Endometrium (tissue), 2 donors: ENCODE measurements at regions not wholly inside any gene's neighbourhood (a gene's known extent, or its start where the extent isn't known, plus 50 kb on each side); places are given as distances from the start of the nearest gene placed in this dataset.

Source experiments
- FAIRE-seq: peaks from 2 replicates; lab custom pipeline; 2012; peaks lifted over from hg19 to GRCh38; lab: Jason Lieb, UNC
- donor health status: control.
- donor health status: control.

DNA sequence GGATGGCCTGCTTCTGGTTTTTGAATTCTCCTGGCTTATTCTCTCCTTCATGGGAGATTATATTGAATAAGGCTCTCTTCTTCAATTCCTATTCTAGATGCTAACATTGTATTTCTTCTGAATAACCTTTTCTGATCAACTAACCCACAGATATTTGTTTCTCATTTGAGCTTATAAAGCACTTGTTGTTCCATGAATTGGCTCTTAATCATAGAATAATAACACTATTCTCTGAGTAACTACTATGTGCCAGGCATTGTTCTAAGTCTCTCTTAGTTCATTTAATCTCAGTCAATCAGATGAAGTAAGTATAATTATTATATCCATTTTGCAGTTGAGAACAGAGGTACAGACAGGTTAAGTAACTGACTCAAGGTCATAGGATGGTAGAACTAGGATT is 136.3 kb upstream of the MLIP start:
- no peak for FAIRE-seq

DNA sequence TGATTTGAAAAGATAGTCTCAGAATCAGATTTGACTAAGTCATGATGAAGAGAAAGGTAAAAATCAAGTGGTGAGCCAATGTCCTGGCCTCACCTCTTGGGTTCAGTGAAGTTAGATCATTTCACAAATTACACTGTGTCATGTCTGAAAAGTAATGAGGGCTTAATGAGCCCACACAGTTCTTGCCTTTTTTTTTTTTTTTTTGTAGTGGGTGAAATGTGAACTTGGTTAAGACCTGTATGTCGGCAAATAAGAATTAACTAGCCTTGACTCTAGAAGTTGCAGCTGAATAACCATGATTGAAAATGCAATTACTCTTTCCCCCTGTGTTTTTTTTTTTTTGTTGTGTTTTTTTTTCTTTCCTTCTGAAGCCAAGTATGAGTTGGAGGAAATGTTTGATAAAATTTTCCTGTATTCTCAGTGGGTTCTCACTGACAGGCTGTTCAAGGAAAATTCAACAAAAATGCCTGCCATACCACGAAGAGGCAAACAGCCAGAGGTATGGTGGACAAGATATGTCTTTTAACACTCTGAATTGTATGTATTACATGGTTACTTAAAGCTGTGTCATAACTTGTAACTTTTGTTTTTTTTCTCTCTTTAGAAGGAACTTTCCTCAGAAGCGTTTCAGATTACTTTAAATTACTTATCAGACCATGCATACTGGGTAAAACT is 135.2 kb upstream of the MLIP start:
- no peak for FAIRE-seq

DNA sequence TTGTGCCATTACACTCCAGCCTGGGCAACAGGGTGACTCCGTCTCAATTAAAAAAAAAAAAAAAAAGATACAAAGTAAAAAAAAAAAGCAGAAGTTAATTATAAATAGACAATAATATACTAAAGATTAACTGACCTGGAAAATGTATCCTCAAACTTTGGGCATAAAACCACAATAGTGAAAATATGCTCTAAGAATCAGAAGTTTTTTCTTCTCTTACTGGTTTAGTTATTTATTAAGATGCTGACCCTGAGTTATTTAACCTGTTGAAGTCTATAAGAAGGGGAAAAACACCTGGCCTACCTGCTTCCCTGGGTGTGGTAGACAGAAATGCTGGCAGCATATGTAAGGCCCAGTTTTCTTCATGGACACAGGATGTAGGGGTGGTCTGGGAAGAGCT is 133.7 kb upstream of the MLIP start:
- FAIRE-seq, result no peak

DNA sequence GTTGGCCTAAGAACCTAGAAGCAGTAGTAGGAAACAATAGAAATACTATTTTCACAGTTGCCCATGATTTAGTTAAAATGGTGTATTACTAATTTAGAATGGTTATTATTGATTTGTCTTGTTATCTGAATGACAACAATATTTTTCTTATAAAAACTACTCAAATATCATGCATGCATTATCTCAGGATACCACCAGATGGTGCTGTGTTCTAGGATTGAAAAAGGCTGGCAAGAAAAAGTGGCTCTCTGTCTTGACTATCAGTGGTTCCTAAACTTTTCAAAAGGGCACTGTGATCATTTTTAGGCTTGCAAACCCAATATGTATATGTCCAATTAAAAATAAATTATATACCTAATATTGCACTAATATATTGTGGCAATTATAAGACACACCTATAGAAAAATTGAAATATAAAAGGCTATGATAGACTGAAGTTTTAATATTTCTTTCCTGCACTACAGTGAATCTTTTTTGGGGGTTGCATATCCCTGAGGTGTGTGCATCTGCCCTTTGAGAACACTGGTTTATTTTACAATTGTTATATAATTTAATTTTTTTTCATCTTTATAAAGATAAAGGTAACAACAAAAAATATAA is 131.7 kb upstream of the MLIP start:
- peak; percentile 95 for FAIRE-seq

- no peak for FAIRE-seq
These were observed 128.7 kb upstream of the MLIP start for GRCh38 chr6:53982366-53983050.

GRCh38 chr6:53983301-53983700 is 127.9 kb upstream of the MLIP start:
- FAIRE-seq, result no peak

GRCh38 chr6:53984163-53984562 is 127.1 kb upstream of the MLIP start:
- no peak for FAIRE-seq

DNA sequence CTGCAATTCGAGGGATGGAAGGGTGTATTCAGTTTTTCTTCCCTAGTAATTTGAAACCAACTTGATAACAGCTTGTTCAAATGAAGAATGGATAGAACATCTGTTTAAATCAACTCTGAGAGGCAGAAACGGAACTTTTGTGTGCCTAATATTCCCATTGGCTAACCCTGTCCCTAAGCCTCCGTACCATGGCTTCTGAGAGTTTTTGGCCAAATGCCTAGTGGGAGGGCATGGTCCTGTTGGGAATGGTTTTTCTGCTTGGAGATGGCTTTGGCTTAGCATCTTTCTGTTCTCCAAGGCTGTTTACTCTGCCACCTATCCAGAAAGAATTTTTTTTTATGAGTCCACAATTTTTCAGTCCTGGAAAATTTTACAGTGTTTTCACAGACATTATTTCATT is 126.7 kb upstream of the MLIP start:
- no peak for FAIRE-seq

- no peak for FAIRE-seq
These were observed 125.9 kb upstream of the MLIP start for GRCh38 chr6:53985366-53985765.

GRCh38 chr6:53986165-53986720 is 125.0 kb upstream of the MLIP start:
- peak; percentile 88 for FAIRE-seq

DNA sequence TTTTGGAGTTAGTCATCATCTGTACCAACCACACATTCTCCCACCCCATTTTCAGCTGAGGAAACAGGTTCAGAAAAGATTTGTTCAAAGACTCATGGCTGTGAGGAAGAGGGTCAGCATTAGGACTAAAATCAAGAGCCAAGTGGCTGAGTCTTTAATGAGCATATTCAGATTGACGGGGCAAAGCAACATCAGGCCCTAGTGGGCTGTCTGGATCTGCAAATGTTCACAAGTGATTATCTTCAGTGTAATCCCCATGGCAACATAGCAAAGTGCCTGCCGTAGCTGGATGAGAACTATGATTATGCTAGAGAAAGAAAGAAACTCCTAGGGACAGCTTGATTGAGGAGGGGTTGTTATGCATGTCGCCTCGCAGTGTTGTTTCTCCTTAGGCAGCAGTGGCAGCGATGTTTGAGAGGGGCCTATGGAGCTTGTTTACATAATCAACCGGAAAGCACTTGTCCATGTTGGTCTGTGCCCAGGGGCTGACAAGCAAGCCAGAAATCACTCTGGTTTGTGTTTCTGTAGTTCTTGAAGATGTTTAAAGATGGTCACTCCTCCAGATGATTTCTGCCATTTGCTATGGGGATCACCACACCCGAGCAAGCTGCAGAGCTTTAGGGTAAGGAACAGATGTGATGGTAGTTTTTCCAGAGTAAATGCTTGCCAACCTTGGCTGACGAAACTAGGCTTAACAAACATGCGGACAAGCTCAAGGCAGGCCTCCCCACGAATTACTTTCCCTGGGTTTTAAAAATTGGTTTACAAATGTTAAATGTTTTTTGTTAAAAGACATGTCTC is 124.3 kb upstream of the MLIP start:
- FAIRE-seq, result no peak

DNA sequence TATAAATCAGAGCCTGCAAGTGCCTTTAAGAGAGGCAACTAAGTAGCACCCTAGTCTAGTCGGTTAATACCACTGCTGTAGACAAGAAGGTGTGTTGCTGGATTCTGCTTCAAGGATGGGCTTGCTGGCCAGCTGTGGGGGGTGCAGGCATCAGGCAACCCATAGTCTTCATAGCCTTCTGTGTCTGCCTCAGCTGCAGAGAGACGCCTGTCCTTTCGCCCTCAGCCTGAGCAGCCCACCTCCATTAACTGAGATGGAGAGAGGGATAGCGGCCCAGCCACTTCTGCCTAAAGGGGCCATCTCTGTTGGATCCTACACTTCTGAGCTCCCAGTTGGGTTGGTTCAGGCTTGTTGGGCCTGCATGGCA is 123.7 kb upstream of the MLIP start:
- FAIRE-seq, result no peak

- no peak for FAIRE-seq
These were observed 121.7 kb upstream of the MLIP start for GRCh38 chr6:53989504-53989903.

- FAIRE-seq, result no peak
These were observed 118.7 kb upstream of the MLIP start for GRCh38 chr6:53992522-53992921.

DNA sequence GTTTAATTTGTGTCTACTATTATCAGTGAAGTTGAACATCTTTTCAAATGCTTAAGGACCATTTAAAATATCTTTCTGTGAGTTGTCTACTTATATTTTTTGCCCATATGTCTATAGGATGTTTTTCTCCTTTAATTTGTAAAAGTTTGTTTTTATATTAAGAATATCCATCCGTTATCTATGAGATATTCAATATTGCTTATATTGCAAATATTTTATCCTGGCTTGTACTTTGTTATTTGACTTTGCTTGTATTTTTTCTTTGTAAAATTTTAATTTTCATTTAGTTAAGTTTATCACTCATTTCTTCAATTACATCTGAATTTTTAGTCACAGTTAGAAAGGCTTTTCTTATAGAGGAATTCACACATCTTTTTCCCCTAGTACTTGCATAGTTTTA is 117.0 kb upstream of the MLIP start:
- FAIRE-seq, result no peak

DNA sequence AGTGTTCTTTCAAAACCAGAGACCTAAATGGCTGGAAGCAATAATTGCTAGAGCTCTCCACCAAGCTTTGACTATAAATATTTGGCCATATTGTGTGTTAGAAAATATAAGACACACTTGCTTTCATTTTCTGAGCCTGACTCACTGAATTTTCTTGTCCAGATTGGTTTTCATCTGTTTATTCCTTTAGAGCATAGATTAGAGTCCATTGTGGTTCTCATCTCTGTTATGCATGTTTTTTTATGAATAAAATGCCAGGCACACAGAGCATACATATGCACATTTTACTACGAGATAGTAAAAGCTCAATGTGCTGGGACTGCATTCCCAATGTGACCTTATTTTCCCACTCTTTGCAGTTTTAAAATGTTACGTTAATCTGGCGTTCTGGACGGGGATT is 115.3 kb upstream of the MLIP start:
- FAIRE-seq, result no peak

GRCh38 chr6:53998303-53998702 is 112.9 kb upstream of the MLIP start:
- FAIRE-seq, result no peak

DNA sequence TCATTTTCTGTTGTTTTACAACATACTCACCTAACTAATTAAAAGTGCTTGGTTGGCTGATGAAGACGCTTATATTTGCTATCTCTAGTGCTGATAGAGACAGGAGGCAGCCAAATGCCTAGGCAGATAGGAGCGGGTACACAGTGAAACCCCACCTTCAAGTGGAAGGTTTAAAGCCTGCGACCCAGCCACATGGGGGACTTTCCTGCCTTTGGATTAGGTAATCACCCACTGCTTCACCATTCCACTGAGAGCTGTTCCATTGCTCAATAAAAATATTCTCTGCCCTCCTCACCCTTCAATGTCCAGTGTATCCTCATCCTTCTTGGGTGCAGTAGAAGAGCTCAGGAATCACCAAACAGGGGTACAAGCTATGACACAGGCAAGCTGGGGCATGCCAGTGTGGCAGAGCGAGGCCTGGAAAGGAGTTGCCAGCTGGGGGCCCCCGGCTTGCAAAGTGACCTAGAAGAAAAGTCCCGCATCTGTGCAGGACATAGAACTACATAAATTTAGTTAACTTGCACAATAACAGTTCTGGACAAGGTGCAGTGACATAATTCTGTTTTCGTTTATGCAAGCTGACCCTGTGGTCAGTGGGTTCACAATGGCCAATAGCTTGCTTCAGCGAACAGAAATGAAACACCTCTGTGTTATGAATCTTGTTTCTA is 112.0 kb upstream of the MLIP start:
- no peak for FAIRE-seq

DNA sequence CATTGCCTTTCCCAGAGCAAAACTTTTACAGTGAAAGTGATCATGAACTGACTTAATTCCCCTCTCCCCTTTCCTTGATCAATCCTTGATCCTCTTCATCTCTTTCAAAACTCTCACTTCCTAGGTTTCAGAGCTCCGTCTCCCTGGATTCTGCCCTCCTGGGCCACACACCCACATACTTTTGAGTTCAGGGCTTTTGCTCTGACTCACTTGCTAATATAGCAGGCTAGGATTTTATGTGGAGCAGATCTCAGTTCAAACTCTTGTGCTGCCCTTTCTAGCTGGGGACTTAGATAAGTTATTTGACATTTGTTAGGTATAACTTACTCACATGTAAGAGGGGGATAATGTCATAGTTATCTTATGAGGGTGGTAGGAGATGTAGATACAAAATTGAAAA is 109.1 kb upstream of the MLIP start:
- no peak for FAIRE-seq

DNA sequence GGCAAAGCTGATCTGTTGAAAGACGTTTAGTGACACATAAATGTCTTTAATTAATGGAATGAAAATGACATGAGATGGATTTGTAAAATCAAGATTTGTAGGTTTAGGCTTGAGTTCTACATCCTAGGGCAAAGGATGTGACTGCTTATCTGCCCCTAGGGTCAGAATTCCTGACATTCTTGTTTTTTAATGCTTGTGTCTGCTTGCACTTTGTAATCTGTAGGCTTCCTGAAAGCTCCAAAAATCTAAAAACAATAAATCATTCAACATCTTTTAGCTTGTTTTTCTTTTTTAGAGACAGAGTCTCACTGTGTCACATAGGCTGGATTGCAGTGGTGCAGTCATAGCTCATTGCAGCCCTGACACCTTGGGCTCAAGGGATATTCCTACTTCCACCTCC is 107.9 kb upstream of the MLIP start:
- no peak for FAIRE-seq

DNA sequence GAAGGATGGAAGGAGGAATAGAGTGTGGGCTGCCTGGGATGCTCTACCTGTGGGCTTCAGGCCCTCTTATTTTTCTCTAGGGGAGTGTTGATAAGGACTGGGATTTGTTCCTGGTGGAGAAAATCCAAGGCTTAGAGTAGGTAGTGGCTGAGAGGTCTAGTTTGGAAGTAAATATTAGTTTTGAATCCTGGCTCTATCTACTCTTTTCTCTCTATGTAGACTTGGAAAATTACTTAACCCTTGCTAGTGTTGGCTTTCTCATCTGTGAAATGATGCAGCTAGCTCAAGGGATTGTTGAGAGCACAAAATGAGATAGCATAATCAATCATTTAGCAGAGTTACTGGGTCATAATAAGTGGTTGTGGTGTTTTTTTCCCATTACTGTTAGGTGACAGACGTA is 102.7 kb upstream of the MLIP start:
- FAIRE-seq, result no peak

DNA sequence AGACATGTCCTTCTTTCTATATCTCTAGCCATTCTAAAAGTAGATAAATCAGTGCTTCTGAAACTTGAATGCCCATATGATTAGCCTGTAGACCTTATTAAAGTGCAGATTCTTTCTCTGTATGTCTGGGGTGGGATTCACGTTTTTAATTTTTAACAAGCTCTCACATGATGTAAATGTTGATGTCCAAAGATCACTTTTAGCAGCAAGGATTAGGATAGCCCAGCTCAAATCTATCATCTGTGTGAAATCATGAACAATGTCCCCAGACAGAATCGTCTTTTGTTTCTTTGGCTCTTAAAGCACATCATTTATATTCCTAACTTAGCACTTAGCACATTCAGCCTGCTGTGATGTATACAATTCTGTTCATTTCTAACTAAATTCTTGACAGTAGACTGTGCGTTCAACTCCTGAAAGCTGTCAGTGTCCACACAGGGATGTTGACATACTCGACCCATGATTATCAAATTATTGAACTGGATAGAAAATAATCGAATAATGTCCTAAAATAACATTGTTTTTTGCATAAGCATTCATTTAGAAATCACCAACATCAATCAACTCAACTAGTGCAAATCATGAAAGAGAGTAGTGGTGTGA is 102.1 kb upstream of the MLIP start:
- FAIRE-seq, result no peak
